Progenitor cell of endocrine pancreas (in vitro differentiated cells): ENCODE measurements at regions not wholly inside any gene's neighbourhood (a gene's known extent, or its start where the extent isn't known, plus 50 kb on each side); places are given as distances from the start of the nearest gene placed in this dataset.
"Not testable (repeated sequence)": the region's sequence is repeated elsewhere in the genome, so short reads cannot be mapped to it uniquely, and the experiment has no call there.

Experiments
- DNase-seq: peaks from one replicate; pipeline ENCODE4 v3.0.0; 2021; ENCODE audit warnings: low spot score; ENCODE audit not compliant: unreplicated experiment
- H3K27ac Mint-ChIP-seq: 2 replicates; pipeline ENCODE4 v1.8.0; 2021; ENCODE audit warnings: mild to moderate bottlenecking, moderate library complexity, mixed read lengths
- H3K27me3 Mint-ChIP-seq: 2 replicates; pipeline ENCODE4 v1.8.0; 2021; ENCODE audit warnings: mixed read lengths
- H3K36me3 Mint-ChIP-seq: 2 replicates; pipeline ENCODE4 v1.8.0; 2022; ENCODE audit warnings: mixed read lengths; ENCODE audit not compliant: insufficient read depth
- H3K4me1 Mint-ChIP-seq: 2 replicates; pipeline ENCODE4 v1.8.0; 2021; ENCODE audit warnings: low read depth, mixed read lengths
- H3K4me3 Mint-ChIP-seq: 2 replicates; pipeline ENCODE4 v1.8.0; 2021; ENCODE audit warnings: low read depth, mild to moderate bottlenecking, moderate library complexity, mixed read lengths
- H3K9me3 Mint-ChIP-seq: 2 replicates; pipeline ENCODE4 v1.8.0; 2021; ENCODE audit warnings: low read depth, mixed read lengths
- CTCF ChIP-seq: fragments of 200-600 bp; sonication (generic); IDR thresholded peaks from one replicate; pipeline ENCODE4 v1.5.0; 2021; ENCODE audit warnings: antibody characterized with exemption, mild to moderate bottlenecking; ENCODE audit not compliant: unreplicated experiment

- H3K4me3 Mint-ChIP-seq, H3K27me3 Mint-ChIP-seq, H3K36me3 Mint-ChIP-seq, H3K4me1 Mint-ChIP-seq, DNase-seq, H3K27ac Mint-ChIP-seq: not testable (repeated sequence)
- peaks cover 42% of the 10 kb centered on the region for H3K9me3 Mint-ChIP-seq
Observed at GRCh38 chrY:10958122-10958521, 1430.4 kb downstream of the TSPY10 start.

- peaks cover 6% of the 10 kb centered on the region for H3K36me3 Mint-ChIP-seq
- TF ChIP-seq CTCF = no peak
- DNase-seq = no peak
- H3K27me3 Mint-ChIP-seq = no peaks in the 10 kb centered on the region
- H3K4me1 Mint-ChIP-seq = no peaks in the 10 kb centered on the region
- no peak overlapping the region for H3K4me3 Mint-ChIP-seq
- H3K9me3 Mint-ChIP-seq = peaks cover 36% of the 10 kb centered on the region
- H3K27ac Mint-ChIP-seq = no peak overlapping the region
Observed at GRCh38 chrY:10973422-10973821, 1445.7 kb downstream of the TSPY10 start.

DNA sequence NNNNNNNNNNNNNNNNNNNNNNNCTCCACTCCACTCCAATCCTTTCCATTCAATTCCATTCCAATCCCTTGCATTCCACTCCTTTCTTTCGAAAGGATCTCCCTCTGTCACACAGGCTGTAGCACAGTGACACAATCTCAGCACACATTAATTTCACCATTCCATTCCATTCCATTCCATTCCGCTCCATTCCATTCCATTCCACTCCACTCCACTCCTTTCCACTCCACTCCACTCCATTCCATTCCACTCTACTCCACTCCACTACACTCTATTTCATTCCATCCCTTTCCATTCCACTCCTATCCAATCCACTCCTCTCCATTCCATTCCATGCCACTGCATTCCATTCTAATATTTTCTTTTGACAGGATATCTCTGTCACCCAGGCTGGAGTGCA, 1459.0 kb downstream of the TSPY10 start:
- TF ChIP-seq CTCF = no peak
- Mint-ChIP-seq H3K36me3 (peaks cover 8% of the 10 kb centered on the region), H3K4me1 (no peaks in the 10 kb centered on the region)

DNA sequence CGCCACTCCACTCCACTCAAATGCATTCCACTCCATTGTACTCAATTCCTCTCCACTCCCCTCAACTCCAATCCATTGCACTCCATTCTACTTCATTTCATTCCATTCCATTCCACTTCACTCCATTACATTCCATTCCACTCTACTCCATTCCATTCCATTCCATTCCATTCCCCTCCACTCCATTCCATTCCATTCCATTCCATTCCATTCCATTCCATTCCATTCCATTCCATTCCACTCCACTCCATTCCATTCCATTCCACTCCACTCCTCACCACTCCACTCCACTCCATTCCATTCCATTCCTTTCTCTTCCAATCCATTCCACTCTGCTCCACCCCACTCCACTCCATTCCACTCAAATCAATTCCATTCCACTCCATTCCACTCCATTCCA, 1459.9 kb downstream of the TSPY10 start:
- no peaks in the 10 kb centered on the region for H3K4me1 Mint-ChIP-seq
- no peak for DNase-seq

More for the DNA sequence above, 1459.0 kb downstream of the TSPY10 start:
- Mint-ChIP-seq H3K27me3 (no peaks in the 10 kb centered on the region), H3K9me3 (peaks cover 64% of the 10 kb centered on the region), H3K4me3 (no peak overlapping the region), H3K27ac (no peak overlapping the region)
- DNase-seq = no peak

GRCh38 chrY:10993955-10994354, 1466.3 kb downstream of the TSPY10 start:
- Mint-ChIP-seq H3K27ac (no peak overlapping the region), H3K27me3 (no peaks in the 10 kb centered on the region), H3K4me1 (no peaks in the 10 kb centered on the region), H3K9me3 (peaks cover 48% of the 10 kb centered on the region), H3K36me3 (no peaks in the 10 kb centered on the region), H3K4me3 (no peak overlapping the region)
- TF ChIP-seq CTCF = no peak
- DNase-seq = no peak

More for the DNA sequence above, 1459.9 kb downstream of the TSPY10 start:
- Mint-ChIP-seq H3K4me3 (no peak overlapping the region), H3K9me3 (peaks cover 66% of the 10 kb centered on the region), H3K27ac (no peak overlapping the region), H3K27me3 (no peaks in the 10 kb centered on the region), H3K36me3 (peaks cover 8% of the 10 kb centered on the region)
- TF ChIP-seq CTCF = no peak

DNA sequence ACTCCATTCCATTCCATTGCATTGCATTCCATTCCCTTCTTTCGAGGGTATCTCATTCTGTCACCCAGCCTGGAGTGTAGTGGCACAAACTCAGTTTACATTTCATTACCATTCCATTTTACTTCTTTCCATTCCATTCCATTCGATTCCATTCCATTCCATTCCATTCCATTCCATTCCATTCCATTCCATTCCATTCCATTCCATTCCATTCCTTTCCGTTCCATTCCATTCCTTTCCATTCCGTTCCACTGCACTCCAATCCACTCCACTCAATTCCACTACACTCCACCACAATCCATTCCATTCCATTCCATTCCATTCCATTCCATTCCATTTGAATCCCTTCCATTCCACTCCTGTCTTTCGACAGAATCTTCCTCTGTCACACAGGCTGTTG, 1472.0 kb downstream of the TSPY10 start:
- not testable (repeated sequence) for H3K27me3 Mint-ChIP-seq, H3K4me3 Mint-ChIP-seq, DNase-seq, H3K4me1 Mint-ChIP-seq, H3K36me3 Mint-ChIP-seq, H3K27ac Mint-ChIP-seq
- peaks cover 29% of the 10 kb centered on the region for H3K9me3 Mint-ChIP-seq

DNA sequence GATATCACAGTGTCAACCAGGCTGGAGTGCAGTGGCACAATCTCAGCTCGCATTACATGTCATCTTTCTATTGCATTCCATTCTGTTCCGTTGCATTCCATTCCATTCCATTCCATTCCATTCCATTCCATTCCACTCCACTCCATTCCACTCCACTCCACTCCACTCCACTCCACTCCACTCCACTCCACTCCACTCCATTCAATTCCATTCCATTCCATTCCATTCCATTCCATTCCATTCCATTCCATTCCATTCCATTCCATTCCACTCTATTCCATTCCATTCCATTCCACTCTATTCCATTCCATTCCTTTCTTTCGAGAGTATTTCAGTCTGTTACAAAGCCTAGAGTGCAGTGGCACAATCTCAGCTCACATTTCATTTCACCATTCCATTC, 1486.5 kb downstream of the TSPY10 start:
- H3K27ac Mint-ChIP-seq, H3K4me3 Mint-ChIP-seq, H3K36me3 Mint-ChIP-seq, H3K4me1 Mint-ChIP-seq, DNase-seq, H3K27me3 Mint-ChIP-seq: not testable (repeated sequence)
- H3K9me3 Mint-ChIP-seq = peaks cover 30% of the 10 kb centered on the region
